Left ventricle myocardium inferior (tissue), 1 donor: ENCODE measurements at regions not wholly inside any gene's neighbourhood (a gene's known extent, or its start where the extent isn't known, plus 50 kb on each side); places are given as distances from the start of the nearest gene placed in this dataset.

Source experiments
- DNase-seq: peaks from one replicate; pipeline ENCODE4 v3.0.0-alpha.2; 2020
- H3K27ac ChIP-seq: fragments of 200-600 bp; replicated peaks from 2 replicates; pipeline ENCODE4 v1.8.0; 2021
- H3K27me3 ChIP-seq: fragments of 200-600 bp; 2 replicates; pipeline ENCODE4 v1.8.0; 2021; ENCODE audit warnings: low read depth
- H3K36me3 ChIP-seq: fragments of 200-600 bp; 2 replicates; pipeline ENCODE4 v1.8.0; 2021
- H3K4me1 ChIP-seq: fragments of 200-600 bp; 2 replicates; pipeline ENCODE4 v1.8.0; 2021
- H3K4me3 ChIP-seq: fragments of 200-600 bp; 2 replicates; pipeline ENCODE4 v1.8.0; 2021; ENCODE audit warnings: mild to moderate bottlenecking, moderate library complexity
- H3K9me3 ChIP-seq: fragments of 200-600 bp; replicated peaks from 2 replicates; pipeline ENCODE4 v1.8.0; 2021
- intact Hi-C: fragments of 100-400 bp; cut with micrococcal nuclease; formaldehyde crosslinking; loops from one replicate; pipeline ENCODE4 v1.11.0; 2022
- TF ChIP-seq, protein P1 (sequence below): fragments of 200-600 bp; IDR thresholded peaks from 2 replicates; pipeline ENCODE4 v1.8.0; 2021; ENCODE audit warnings: antibody characterized with exemption, mild to moderate bottlenecking, borderline replicate concordance
- donor health status: DM: no; HTN: yes; CAD: no; lungs with severe emphysema.

DNA sequence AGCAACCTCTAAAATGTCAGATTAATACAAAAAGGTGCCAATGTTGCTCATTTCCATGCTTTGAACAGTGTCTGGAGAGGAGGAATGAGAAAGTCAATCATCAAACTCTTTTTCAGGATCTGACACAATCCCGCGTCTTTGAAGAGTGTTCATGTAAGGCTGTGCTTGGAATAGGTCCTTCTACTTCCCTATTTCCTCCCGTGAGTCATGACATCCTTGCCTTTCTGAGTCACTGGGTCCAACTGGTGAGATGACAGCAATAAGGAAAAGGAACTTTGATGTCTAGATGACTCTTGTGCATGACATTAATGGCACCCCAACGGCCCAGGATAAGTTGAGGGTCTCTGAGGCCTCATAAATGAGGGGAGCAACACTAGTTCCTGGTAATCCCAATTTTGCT, 109.0 kb upstream of the CELF4 start:
- DNase-seq: no peak
- Histone ChIP-seq H3K4me1 (no peaks in the 10 kb centered on the region), H3K36me3 (no peaks in the 10 kb centered on the region), H3K27me3 (peaks cover 9% of the 10 kb centered on the region), H3K9me3 (peaks cover 16% of the 10 kb centered on the region), H3K4me3 (no peak overlapping the region), H3K27ac (no peak overlapping the region)
- intact Hi-C loops: no loop called here
- TF ChIP-seq, protein P1, sequence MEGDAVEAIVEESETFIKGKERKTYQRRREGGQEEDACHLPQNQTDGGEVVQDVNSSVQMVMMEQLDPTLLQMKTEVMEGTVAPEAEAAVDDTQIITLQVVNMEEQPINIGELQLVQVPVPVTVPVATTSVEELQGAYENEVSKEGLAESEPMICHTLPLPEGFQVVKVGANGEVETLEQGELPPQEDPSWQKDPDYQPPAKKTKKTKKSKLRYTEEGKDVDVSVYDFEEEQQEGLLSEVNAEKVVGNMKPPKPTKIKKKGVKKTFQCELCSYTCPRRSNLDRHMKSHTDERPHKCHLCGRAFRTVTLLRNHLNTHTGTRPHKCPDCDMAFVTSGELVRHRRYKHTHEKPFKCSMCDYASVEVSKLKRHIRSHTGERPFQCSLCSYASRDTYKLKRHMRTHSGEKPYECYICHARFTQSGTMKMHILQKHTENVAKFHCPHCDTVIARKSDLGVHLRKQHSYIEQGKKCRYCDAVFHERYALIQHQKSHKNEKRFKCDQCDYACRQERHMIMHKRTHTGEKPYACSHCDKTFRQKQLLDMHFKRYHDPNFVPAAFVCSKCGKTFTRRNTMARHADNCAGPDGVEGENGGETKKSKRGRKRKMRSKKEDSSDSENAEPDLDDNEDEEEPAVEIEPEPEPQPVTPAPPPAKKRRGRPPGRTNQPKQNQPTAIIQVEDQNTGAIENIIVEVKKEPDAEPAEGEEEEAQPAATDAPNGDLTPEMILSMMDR: no peak

DNA sequence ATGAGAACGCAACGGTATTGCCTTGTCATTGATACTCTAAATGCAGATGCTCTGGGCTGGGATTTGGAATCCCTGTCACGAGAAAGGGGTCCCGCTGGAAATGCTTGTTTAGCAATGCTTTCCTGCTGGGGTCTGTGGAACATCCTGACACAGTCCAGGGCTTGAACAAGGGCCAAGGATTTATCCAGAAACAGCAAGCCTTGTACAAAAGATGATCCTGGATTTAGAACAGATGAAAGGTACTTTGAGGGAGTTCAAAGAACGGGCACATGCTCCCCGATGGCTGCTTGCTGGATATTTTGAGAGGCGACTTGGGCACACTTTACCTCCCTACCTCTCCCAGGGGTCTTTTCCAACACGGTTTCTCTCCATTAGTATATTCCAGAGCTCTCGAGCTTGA, 108.1 kb upstream of the CELF4 start:
- Histone ChIP-seq H3K9me3 (peaks cover 16% of the 10 kb centered on the region), H3K36me3 (no peaks in the 10 kb centered on the region), H3K4me1 (no peaks in the 10 kb centered on the region), H3K27me3 (peaks cover 9% of the 10 kb centered on the region), H3K4me3 (no peak overlapping the region), H3K27ac (no peak overlapping the region)
- intact Hi-C loops: no loop called here
- TF ChIP-seq, protein P1: no peak
- no peak for DNase-seq

DNA sequence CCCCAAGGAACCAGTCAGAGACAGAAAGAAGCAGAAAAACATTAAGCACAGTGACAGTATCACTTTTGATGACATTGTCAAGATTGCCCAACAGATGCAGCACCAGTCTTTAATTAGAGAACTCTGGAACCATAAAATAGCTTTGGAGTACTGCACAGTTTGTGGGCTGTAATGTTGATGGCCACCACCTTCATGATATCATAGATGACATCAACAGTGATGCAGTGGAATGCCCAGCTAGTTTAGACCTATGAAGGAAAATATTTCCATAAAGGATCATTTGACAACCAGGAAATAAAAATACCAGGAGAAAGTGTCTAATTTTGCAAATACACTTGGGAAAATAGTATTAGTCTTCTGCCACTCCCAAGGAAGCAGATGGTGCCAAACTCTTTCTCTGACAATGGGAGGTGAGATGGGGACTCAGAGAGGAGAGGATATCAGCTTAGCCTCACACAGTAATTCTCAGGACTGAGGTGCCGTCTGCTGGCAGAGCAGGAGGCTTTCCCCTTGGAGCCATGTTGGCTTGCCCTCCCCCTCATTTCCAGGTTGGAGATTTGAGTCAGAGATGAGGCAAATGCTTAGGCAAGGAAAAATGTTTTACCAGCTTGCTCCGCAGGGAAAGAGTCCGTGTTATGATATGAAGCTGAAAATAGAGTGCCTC, 107.5 kb upstream of the CELF4 start:
- TF ChIP-seq, protein P1: no peak
- Histone ChIP-seq H3K4me3 (no peak overlapping the region), H3K4me1 (no peaks in the 10 kb centered on the region), H3K27me3 (peaks cover 9% of the 10 kb centered on the region), H3K36me3 (no peaks in the 10 kb centered on the region), H3K9me3 (peaks cover 16% of the 10 kb centered on the region), H3K27ac (no peak overlapping the region)
- no peak for DNase-seq
- intact Hi-C loops: no loop called here

DNA sequence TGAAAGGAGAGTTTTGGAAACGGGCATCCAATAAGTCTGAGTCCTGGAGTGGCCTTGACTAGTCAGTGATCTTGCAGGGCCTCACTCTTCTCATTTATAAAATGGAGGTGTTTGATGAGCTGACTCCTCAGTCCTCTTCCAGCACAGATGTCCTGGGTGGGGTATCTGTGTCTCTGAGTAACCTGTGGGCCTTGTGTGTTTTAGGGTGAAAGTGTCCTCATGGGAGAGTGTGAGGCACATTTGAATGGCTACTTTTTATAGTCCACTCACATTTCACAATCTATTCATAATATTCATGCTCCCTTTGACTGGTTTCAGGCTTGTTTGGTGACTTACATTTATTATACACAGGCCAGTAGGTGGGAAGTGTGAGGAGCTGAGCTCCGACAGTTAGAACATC, 106.4 kb upstream of the CELF4 start:
- H3K27me3 ChIP-seq: peaks cover 9% of the 10 kb centered on the region
- H3K36me3 ChIP-seq: no peaks in the 10 kb centered on the region
- intact Hi-C loops: no loop called here
- no peak overlapping the region for H3K27ac ChIP-seq
- H3K9me3 ChIP-seq: peaks cover 16% of the 10 kb centered on the region
- TF ChIP-seq, protein P1: no peak
- DNase-seq: no peak
- no peaks in the 10 kb centered on the region for H3K4me1 ChIP-seq
- no peak overlapping the region for H3K4me3 ChIP-seq

DNA sequence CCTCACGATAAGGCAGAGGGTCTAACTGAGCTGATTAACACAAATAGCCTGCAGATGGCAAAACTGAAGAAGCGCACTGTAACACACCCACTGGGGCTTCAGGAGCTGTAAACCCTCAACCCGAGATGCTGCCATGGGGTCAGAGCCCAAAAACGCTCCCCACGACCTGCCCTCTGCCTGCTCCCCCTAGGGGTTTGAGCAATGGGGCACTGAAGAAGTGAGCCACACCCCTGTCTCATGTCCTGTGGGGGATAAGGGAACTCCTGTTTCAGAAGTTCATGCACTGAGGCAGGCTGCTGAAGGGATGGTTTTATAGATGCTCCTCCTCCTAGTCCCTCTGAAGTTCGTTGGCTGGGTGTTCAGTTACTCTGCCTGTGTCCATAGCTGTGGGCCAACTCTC, 105.9 kb upstream of the CELF4 start:
- peaks cover 9% of the 10 kb centered on the region for H3K27me3 ChIP-seq
- H3K27ac ChIP-seq: no peak overlapping the region
- DNase-seq: no peak
- intact Hi-C loops: no loop called here
- no peaks in the 10 kb centered on the region for H3K4me1 ChIP-seq
- TF ChIP-seq, protein P1: no peak
- no peak overlapping the region for H3K4me3 ChIP-seq
- no peaks in the 10 kb centered on the region for H3K36me3 ChIP-seq
- H3K9me3 ChIP-seq: peaks cover 16% of the 10 kb centered on the region
